ENCODE measurements at regions not wholly inside any gene's neighbourhood (a gene's known extent, or its start where the extent isn't known, plus 50 kb on each side); places are given as distances from the start of the nearest gene placed in this dataset.
"Not testable (repeated sequence)": the region's sequence is repeated elsewhere in the genome, so short reads cannot be mapped to it uniquely, and the experiment has no call there.

DNA sequence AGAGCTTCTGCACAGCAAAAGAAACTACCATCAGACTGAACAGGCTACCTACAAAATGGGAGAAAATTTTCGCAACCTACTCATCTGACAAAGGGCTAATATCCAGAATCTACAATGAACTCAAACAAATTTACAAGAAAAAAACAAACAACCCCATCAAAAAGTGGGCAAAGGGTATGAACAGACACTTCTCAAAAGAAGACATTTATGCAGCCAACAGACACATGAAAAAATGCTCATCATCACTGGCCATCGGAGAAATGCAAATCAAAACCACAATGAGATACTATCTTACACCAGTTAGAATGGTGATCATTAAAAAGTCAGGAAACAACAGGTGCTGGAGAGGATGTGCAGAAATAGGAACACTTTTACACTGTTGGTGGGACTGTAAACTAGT lies 179.4 kb upstream of the JUN start:
- TF ChIP-seq, protein P1, sequence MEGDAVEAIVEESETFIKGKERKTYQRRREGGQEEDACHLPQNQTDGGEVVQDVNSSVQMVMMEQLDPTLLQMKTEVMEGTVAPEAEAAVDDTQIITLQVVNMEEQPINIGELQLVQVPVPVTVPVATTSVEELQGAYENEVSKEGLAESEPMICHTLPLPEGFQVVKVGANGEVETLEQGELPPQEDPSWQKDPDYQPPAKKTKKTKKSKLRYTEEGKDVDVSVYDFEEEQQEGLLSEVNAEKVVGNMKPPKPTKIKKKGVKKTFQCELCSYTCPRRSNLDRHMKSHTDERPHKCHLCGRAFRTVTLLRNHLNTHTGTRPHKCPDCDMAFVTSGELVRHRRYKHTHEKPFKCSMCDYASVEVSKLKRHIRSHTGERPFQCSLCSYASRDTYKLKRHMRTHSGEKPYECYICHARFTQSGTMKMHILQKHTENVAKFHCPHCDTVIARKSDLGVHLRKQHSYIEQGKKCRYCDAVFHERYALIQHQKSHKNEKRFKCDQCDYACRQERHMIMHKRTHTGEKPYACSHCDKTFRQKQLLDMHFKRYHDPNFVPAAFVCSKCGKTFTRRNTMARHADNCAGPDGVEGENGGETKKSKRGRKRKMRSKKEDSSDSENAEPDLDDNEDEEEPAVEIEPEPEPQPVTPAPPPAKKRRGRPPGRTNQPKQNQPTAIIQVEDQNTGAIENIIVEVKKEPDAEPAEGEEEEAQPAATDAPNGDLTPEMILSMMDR (IDR thresholded peaks at IDR 0.05): not testable (repeated sequence)
- TF ChIP-seq POLR2AphosphoS5, EP300 (IDR thresholded peaks at IDR 0.05): not testable (repeated sequence)

All from sigmoid colon (tissue), 4 donors.